Sigmoid colon (tissue), 6 donors: ENCODE measurements at regions not wholly inside any gene's neighbourhood (a gene's known extent, or its start where the extent isn't known, plus 50 kb on each side); places are given as distances from the start of the nearest gene placed in this dataset.

Experiments used
- DNase-seq: peaks from one replicate; pipeline ENCODE4 v3.0.0-alpha.2; 2019
- H3K27ac ChIP-seq, 4 donors: fragments of 200-600 bp; sonication (generic); one replicate each; pipeline ENCODE4 v1.5.1; 2016 to 2019; ENCODE audit warnings: mild to moderate bottlenecking in 1 of 4
- H3K27me3 ChIP-seq, 3 donors: fragments of 200-600 bp; sonication (generic); one replicate each; pipeline ENCODE4 v1.5.1; 2019; ENCODE audit warnings: mild to moderate bottlenecking in 1 of 3
- H3K36me3 ChIP-seq, 4 donors: fragments of 200-600 bp; sonication (generic); one replicate each; pipeline ENCODE4 v1.5.1; 2016 to 2019
- H3K4me1 ChIP-seq, 4 donors: fragments of 200-600 bp; sonication (generic); one replicate each; pipeline ENCODE4 v1.5.1; 2017 to 2019
- H3K4me3 ChIP-seq, 4 donors: fragments of 200-600 bp; sonication (generic); one replicate each; pipeline ENCODE4 v1.5.1; 2017 to 2019; ENCODE audit warnings: mild to moderate bottlenecking in 2 of 4, moderate library complexity in 1 of 4
- H3K9me3 ChIP-seq, 4 donors: fragments of 200-600 bp in 3 of 4; sonication (generic) in 3 of 4; one replicate each; pipeline versions ENCODE4 v1.5.1 to v1.6.1; 2013 to 2019
- CTCF ChIP-seq, 4 experiments: fragments of 450-650 bp in 3 of 4; fragments of 200-600 bp in 1 of 4; IDR thresholded peaks; one replicate each; pipeline ENCODE4 v1.5.1; 2016 to 2019; ENCODE audit warnings: antibody characterized with exemption in 4 of 4, mild to moderate bottlenecking in 3 of 4, moderate library complexity in 2 of 4
- EP300 ChIP-seq, 4 donors: sonication (generic); formaldehyde crosslinking; IDR thresholded peaks; one replicate each; pipeline ENCODE4 v1.6.1; 2017; ENCODE audit warnings: antibody characterized with exemption in 4 of 4
- POLR2A ChIP-seq, 2 donors: fragments of 450-650 bp; IDR thresholded peaks; one replicate each; pipeline ENCODE4 v1.6.1; 2016; ENCODE audit warnings: antibody characterized with exemption in 2 of 2, mild to moderate bottlenecking in 2 of 2, moderate library complexity in 2 of 2
- POLR2AphosphoS5 ChIP-seq, 4 donors: sonication (generic); formaldehyde crosslinking; IDR thresholded peaks; one replicate each; pipeline ENCODE4 v1.6.1; 2017; ENCODE audit warnings: antibody characterized with exemption in 4 of 4
- WGBS, 2 donors: extraction: QIAGEN DNeasy Blood & Tissue Kit; methylation state at CpG; one replicate each; pipeline ENCODE4 v1.1.7; 2013; 5-methylcytosine and 5-hydroxymethylcytosine counted together
- intact Hi-C: fragments of 100-400 bp; cut with DNase I; formaldehyde crosslinking; loops from one replicate; pipeline ENCODE4 v1.15.1; 2023
- donor health status: healthy with polysubstance abuse.
- donor health status: healthy.

- Histone ChIP-seq H3K27ac (no peak overlapping the region), H3K4me1 (no peaks in the 10 kb centered on the region), H3K9me3 (no peaks in the 10 kb centered on the region), H3K36me3 (no peaks in the 10 kb centered on the region), H3K4me3 (no peak overlapping the region), H3K27me3 (no peaks in the 10 kb centered on the region)
- intact Hi-C loops, result no loop called here
- no peak for DNase-seq
- WGBS, 2 donors, result 51 to 83% methylated on average over 2 of the region's 2 CpGs
- TF ChIP-seq CTCF (IDR thresholded peaks at IDR 0.05), result no peak
- no peak for TF ChIP-seq POLR2AphosphoS5 (IDR thresholded peaks at IDR 0.05)
- TF ChIP-seq POLR2A (IDR thresholded peaks at IDR 0.05), result no peak
- no peak for TF ChIP-seq EP300 (IDR thresholded peaks at IDR 0.05)
Observed at GRCh38 chr6:66948106-66948505, 1241.1 kb upstream of the EYS start.

GRCh38 chr6:66940003-66940402 lies 1233.0 kb upstream of the EYS start:
- intact Hi-C loops, result no loop called here
- Histone ChIP-seq H3K36me3 (no peaks in the 10 kb centered on the region), H3K9me3 (no peaks in the 10 kb centered on the region), H3K4me3 (no peak overlapping the region), H3K27ac (no peak overlapping the region), H3K4me1 (no peaks in the 10 kb centered on the region), H3K27me3 (no peaks in the 10 kb centered on the region)
- no peak for DNase-seq
- 75% methylated on average over 2 of the region's 2 CpGs for WGBS, 2 donors
- TF ChIP-seq EP300 (IDR thresholded peaks at IDR 0.05) (no peak), POLR2A (IDR thresholded peaks at IDR 0.05) (no peak), CTCF (IDR thresholded peaks at IDR 0.05) (no peak), POLR2AphosphoS5 (IDR thresholded peaks at IDR 0.05) (no peak)

- Histone ChIP-seq H3K36me3 (no peaks in the 10 kb centered on the region), H3K4me3 (no peak overlapping the region), H3K9me3 (no peaks in the 10 kb centered on the region), H3K27ac (no peak overlapping the region), H3K27me3 (no peaks in the 10 kb centered on the region), H3K4me1 (no peaks in the 10 kb centered on the region)
- 69 to 74% methylated on average over 3 of the region's 3 CpGs for WGBS, 2 donors
- intact Hi-C loops, result no loop called here
- no peak for DNase-seq
- TF ChIP-seq CTCF (IDR thresholded peaks at IDR 0.05), result no peak
- no peak for TF ChIP-seq EP300 (IDR thresholded peaks at IDR 0.05)
- no peak for TF ChIP-seq POLR2A (IDR thresholded peaks at IDR 0.05)
- TF ChIP-seq POLR2AphosphoS5 (IDR thresholded peaks at IDR 0.05), result no peak
Observed at GRCh38 chr6:66937180-66937579, 1230.2 kb upstream of the EYS start.

- no peak for DNase-seq
- Histone ChIP-seq H3K27ac (no peak overlapping the region), H3K4me3 (no peak overlapping the region), H3K36me3 (no peaks in the 10 kb centered on the region), H3K4me1 (no peaks in the 10 kb centered on the region), H3K9me3 (no peaks in the 10 kb centered on the region), H3K27me3 (no peaks in the 10 kb centered on the region)
- 64 to 79% methylated on average over 3 of the region's 3 CpGs for WGBS, 2 donors
- intact Hi-C loops, result no loop called here
- TF ChIP-seq CTCF (IDR thresholded peaks at IDR 0.05) (no peak), POLR2AphosphoS5 (IDR thresholded peaks at IDR 0.05) (no peak), EP300 (IDR thresholded peaks at IDR 0.05) (no peak), POLR2A (IDR thresholded peaks at IDR 0.05) (no peak)
Observed at GRCh38 chr6:66935612-66936011, 1228.6 kb upstream of the EYS start.

GRCh38 chr6:66931787-66932186 lies 1224.8 kb upstream of the EYS start:
- intact Hi-C loops, result no loop called here
- no peaks in the 10 kb centered on the region for H3K36me3 ChIP-seq
- H3K9me3 ChIP-seq, result peaks cover 0 to 9% (median 0%) of the 10 kb centered on the region in 4 donors
- 67 to 82% methylated on average over 2 of the region's 2 CpGs for WGBS, 2 donors
- no peak for TF ChIP-seq POLR2AphosphoS5 (IDR thresholded peaks at IDR 0.05)
- no peak for TF ChIP-seq POLR2A (IDR thresholded peaks at IDR 0.05)
- no peak for TF ChIP-seq EP300 (IDR thresholded peaks at IDR 0.05)
- TF ChIP-seq CTCF (IDR thresholded peaks at IDR 0.05), result no peak
- H3K4me3 ChIP-seq, result no peak overlapping the region
- H3K27me3 ChIP-seq, result no peaks in the 10 kb centered on the region
- DNase-seq, result no peak
- no peak overlapping the region for H3K27ac ChIP-seq
- no peaks in the 10 kb centered on the region for H3K4me1 ChIP-seq
